ENCODE measurements at regions not wholly inside any gene's neighbourhood (a gene's known extent, or its start where the extent isn't known, plus 50 kb on each side); places are given as distances from the start of the nearest gene placed in this dataset.
"Not testable (repeated sequence)": the region's sequence is repeated elsewhere in the genome, so short reads cannot be mapped to it uniquely, and the experiment has no call there.

DNA sequence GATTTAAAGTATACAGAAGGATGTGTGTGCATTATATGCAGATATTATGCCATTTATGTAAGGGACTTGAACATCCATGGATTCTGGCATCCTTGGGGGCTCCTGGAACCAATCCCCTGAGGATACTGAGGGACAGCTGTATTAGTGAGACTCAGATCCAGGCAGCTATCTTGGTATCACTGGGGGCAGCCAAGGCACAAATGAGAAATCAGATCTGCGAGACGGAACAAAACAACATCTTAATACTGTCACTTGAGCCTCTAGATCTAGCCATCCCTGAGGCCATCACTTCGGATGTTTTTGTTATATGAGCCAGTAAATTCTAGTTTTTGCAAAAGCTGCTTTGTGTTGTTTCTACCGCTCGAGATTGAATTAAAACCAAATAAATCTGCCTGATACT, 175.1 kb upstream of the SFSWAP start:
- TF ChIP-seq, protein P1, sequence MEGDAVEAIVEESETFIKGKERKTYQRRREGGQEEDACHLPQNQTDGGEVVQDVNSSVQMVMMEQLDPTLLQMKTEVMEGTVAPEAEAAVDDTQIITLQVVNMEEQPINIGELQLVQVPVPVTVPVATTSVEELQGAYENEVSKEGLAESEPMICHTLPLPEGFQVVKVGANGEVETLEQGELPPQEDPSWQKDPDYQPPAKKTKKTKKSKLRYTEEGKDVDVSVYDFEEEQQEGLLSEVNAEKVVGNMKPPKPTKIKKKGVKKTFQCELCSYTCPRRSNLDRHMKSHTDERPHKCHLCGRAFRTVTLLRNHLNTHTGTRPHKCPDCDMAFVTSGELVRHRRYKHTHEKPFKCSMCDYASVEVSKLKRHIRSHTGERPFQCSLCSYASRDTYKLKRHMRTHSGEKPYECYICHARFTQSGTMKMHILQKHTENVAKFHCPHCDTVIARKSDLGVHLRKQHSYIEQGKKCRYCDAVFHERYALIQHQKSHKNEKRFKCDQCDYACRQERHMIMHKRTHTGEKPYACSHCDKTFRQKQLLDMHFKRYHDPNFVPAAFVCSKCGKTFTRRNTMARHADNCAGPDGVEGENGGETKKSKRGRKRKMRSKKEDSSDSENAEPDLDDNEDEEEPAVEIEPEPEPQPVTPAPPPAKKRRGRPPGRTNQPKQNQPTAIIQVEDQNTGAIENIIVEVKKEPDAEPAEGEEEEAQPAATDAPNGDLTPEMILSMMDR (IDR thresholded peaks at IDR 0.05; ENCODE audit: control extremely low read depth, extremely low read depth, low read depth, missing control alignments): no peak
- CTCF ChIA-PET: no interaction called here
- POLR2A ChIA-PET: no interaction called here
- DNase-seq (ENCODE audit: extremely low spot score): no peak

DNA sequence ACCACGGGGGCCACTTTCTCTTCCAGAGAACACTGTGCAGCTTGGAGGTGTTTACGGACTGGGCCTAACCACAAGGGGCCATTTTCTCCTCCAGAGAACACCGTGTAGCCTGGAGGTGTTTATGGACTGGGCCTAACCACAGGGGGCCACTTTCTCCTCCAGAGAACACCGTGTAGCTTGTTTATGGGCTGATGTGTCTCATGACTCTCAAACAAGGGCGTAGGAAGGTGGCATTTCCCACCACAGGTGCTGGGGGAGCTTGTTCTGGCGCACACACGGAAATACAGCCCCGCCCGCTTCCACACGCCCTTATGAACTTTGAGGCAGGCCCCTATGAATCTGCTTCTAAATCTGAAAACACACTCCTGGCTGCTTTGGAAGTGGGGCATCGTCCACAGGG, 174.6 kb upstream of the SFSWAP start:
- CTCF ChIA-PET: no interaction called here
- no peak for DNase-seq (ENCODE audit: extremely low spot score)
- TF ChIP-seq, protein P1 (IDR thresholded peaks at IDR 0.05; ENCODE audit: control extremely low read depth, extremely low read depth, low read depth, missing control alignments): no peak
- POLR2A ChIA-PET: no interaction called here

DNA sequence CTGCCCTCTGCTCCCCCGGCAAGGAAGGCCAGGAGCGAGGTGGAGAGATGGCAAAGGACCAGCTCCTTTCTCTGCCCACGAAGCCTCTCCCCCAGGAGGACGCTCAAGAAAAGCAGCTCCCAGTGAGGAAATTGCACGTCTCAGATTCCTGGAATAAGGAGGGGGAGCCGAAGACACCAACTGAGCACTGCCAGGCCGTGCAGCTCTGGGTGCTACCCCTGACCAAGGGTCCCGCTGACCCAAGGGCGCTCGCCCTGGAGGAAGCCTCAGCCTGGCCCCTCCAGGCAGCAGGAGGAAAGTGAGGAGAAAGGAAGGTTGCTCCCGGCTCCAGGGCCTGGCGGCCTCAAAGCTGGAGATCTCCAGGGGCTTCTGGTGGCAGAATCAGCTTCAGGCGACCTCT, 174.1 kb upstream of the SFSWAP start:
- DNase-seq (ENCODE audit: extremely low spot score): no peak
- ChIA-PET CTCF (no interaction called here), POLR2A (no interaction called here)
- TF ChIP-seq, protein P1 (IDR thresholded peaks at IDR 0.05; ENCODE audit: control extremely low read depth, extremely low read depth, low read depth, missing control alignments): no peak

DNA sequence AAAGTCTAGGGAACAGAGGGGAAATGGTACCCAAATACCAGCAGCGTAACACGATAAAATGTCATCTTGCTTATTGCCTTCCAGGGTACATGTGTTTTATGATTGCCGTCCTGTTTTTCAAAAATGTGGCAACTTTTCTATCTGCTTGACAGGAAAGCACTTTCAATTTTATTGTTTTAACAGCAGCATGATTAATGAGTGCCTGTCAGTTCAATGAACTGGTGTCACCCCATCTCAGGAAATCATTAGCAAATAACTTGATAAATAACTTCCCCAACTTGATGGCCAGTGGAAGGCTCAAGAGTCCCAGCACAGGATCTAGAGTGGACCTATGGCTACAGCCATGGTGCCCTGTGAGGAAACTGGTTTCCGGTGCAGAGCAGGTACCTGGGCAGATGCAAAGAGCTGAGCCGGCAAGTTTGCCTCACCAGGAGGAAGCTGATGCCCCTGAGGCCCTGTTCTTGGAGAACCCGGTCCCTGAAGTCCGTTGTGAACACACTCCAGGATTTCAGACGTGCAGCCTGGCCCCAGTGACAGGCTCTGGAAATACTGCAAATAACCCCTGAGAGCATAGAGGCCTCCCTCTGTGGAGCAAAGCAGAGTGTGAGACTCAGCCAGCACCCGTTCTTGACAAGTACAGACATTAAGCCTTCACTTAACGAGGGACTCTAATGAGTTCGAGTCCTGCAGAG, 173.5 kb upstream of the SFSWAP start:
- CTCF ChIA-PET: no interaction called here
- POLR2A ChIA-PET: no interaction called here
- DNase-seq (ENCODE audit: extremely low spot score): no peak
- TF ChIP-seq, protein P1 (IDR thresholded peaks at IDR 0.05; ENCODE audit: control extremely low read depth, extremely low read depth, low read depth, missing control alignments): no peak

DNA sequence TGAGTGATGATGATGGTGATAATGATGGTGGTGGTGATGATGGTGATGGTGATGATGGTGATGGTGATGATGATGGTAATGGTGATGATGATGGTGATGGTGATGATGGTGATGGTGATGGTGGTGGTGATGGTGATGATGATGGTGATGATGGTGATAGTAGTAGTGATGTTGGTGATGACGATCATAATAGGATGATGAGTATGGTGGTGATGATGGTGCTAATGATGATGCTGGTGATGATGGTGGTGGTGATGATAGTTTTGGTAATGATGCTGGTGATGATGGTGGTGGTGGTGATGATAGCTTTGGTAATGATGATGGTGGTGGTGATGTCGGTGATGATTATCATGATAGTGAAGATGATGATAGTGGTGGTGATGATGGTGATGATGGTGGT, 171.5 kb upstream of the SFSWAP start:
- ChIA-PET POLR2A (no interaction called here), CTCF (no interaction called here)
- DNase-seq (ENCODE audit: extremely low spot score): no peak
- TF ChIP-seq, protein P1 (IDR thresholded peaks at IDR 0.05; ENCODE audit: control extremely low read depth, extremely low read depth, low read depth, missing control alignments): no peak

DNA sequence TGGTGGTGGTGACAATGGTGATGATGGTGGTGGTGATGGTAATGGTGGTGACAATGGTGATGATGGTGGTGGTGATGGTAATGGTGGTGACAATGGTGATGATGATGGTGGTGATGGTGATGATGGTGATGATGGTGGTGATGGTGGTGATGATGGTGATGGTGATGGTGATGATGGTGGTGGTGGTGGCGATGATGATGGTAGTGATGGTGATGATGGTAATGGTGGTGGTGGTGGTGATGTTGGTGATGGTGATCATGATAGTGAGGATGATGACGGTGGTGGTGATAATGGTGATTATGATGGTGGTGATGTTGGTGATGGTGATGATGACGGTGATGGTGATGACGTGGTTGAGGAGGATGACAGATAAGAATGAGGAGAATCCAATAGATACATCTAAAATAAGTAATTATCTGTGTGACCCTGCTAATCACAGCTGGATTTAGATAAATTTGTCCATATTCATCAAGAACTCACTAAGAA, 170.7 kb upstream of the SFSWAP start:
- TF ChIP-seq, protein P1 (IDR thresholded peaks at IDR 0.05; ENCODE audit: control extremely low read depth, extremely low read depth, low read depth, missing control alignments): no peak
- no peak for DNase-seq (ENCODE audit: extremely low spot score)
- CTCF ChIA-PET: no interaction called here
- POLR2A ChIA-PET: no interaction called here

DNA sequence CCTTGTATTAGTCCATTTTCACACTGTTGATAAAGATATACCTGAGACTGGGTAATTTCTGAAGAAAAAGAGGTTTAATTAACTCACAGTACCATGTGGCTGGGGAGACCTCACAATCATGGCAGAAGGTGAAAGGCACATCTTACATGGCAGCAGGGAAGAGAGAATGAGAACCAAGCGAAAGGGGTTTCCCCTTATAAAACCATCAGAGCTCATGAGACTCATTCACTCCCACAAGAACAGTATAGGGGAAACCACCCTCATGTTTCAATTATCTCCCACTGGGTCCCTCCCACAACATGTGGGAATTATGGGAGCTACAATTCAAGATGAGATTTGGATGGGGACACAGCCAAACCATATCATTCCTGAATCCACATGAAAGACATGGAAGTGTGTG, 169.4 kb upstream of the SFSWAP start:
- POLR2A ChIA-PET; DNase-seq (ENCODE audit: extremely low spot score): not testable (repeated sequence)
- CTCF ChIA-PET: interaction anchor here (1.4 kb wide), 1 partner anchor 8 kb away, joined by 5 read pairs; no protein-coding TSS in a partner anchor

Data from GM10248 (cell line).